GM18517 (cell line): ENCODE measurements at regions not wholly inside any gene's neighbourhood (a gene's known extent, or its start where the extent isn't known, plus 50 kb on each side); places are given as distances from the start of the nearest gene placed in this dataset.
"Not testable (repeated sequence)": the region's sequence is repeated elsewhere in the genome, so short reads cannot be mapped to it uniquely, and the experiment has no call there.

ENCODE experiments used
- ATAC-seq: cut with Tn5 transposase; IDR thresholded peaks from one replicate; pipeline ENCODE4 v1.9.1; 2021; ENCODE audit warnings: mild to moderate bottlenecking, moderate library complexity; ENCODE audit not compliant: unreplicated experiment

DNA sequence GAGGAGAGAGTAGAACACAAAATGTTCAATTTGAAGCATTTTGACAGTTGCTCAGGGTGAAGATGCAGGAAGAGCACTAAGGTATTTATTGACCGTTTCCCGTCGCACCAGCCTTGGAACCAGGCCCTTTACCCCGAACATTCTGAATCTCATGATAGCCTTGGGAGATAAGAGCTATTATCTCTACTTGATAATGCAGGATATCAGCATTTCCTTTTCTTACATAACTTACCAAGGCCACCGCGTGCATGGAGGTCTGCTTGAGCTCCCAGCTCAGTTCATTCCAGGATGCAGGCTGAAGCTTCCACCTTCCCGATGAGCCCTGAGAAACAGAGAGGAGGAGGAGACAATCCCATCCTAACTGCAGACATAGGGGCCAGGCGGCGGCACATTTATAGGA, 324.2 kb upstream of the COBL start:
- ATAC-seq: no peak

DNA sequence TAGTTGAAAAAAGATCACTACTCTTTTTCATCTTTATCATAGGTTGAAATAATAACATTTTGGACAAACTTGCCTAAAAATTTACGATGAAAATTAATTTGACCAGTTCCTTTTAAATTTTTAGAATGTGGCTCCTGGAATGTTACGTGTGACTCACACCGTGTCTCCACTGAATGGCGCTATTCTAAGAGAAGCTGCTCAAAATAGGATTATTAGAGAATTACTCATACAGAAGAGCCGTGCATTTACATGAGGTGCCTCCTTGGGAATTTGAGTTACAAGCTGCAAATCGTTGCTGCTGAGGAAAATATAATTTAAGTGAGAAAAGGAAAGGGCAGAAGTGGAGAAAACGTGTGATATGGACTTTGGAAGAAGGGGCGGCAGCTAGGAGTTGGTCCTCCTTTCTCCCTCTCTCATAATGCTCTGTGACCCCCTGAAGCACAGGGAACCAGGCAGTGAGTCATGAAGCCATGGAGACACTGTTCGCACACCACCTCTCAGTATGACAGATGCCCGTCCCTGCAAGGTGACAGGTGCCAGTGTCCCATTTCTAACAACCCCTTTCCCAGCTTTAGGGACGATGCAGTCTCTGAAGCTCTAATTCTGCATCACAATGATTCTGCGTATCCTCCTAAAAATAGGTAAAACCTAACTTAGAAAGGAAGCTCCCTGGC, 323.2 kb upstream of the COBL start:
- ATAC-seq: no peak

GRCh38 chr7:51636503-51636902, 319.9 kb upstream of the COBL start:
- no peak for ATAC-seq

DNA sequence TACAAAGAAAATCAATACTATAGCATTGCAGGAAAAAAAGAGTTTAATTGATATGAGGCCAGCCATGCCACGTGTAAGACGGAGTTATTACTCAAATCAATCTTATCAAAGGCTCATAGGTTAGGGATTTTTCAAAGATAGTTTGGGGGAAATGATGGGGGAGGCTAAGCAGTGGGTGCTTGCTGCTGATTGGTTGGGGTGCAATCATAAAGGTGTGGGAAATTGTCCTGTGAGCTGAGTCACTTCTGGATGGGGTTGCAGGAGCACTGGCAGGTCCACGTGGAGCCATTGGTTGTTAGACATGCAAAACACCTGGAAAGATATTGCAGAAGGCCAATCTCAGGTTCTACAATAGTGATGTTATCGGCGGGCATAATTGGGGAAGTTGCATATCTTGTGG, 319.2 kb upstream of the COBL start:
- no peak for ATAC-seq

DNA sequence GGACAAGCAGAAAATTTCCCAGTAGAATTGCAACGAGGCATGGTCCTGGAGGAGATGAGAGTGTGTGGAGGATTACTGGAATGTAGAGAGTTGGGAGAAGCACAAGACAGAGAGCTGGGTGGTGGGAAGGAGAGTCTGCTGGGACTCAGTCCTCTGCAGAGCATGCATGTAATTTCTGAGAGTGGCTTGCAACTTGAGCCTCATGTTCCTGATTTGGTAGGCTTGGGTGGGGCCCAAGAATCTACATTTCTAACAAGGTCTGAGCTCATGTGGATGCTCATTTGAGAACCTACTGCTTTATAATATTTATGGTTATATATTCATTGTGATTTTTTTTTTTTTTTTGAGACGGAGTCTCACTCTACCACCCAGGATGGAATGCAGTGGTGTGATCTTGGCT, 317.9 kb upstream of the COBL start:
- no peak for ATAC-seq

- ATAC-seq: no peak
Measured at GRCh38 chr7:51634025-51634424, 317.4 kb upstream of the COBL start.

DNA sequence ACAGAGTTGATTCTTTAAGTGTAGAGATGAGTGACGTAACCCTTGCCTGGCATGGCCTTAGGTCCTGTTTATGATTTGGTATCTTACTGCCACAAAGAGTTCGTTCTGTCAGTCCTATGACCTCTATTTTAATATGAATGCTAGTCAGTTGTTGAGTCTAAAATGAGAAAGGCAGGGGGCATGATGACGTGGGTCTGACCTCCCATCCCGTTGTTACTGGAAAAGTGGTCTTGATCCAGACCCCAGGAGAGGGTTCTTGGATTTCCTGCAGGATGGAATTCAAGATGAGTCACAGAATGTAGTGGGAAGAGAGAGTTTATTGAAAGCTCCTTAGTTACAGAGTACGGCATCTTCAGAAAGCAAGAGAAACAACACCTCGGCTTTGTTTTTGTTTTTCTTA, 317.0 kb upstream of the COBL start:
- no peak for ATAC-seq

DNA sequence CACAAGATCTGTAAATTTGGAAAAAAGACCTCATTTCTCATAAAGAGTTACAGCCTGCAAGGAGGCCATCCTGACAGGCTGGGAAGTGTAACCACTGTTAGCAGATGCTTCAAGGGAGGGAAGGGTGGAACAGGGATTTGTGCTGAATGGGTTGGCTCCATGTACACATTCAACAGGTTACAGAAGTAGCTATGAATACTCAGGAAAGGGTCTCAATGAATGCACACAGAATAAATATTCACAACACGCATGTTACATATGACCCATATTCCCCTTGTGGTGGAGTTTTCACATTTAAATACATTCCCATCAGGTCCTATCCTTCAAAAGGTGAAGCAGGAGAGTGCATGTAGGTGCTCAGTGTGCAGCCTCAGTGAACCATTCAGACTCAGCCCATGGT, 316.4 kb upstream of the COBL start:
- no peak for ATAC-seq

GRCh38 chr7:51630933-51631332, 314.3 kb upstream of the COBL start:
- ATAC-seq: no peak

GRCh38 chr7:51629206-51629605, 312.6 kb upstream of the COBL start:
- ATAC-seq: no peak

- no peak for ATAC-seq
Measured at GRCh38 chr7:51621956-51622355, 305.3 kb upstream of the COBL start.

GRCh38 chr7:51620706-51621105, 304.1 kb upstream of the COBL start:
- no peak for ATAC-seq

- no peak for ATAC-seq
Measured at GRCh38 chr7:51619880-51620279, 303.3 kb upstream of the COBL start.

- no peak for ATAC-seq
Measured at GRCh38 chr7:51617686-51618085, 301.1 kb upstream of the COBL start.

DNA sequence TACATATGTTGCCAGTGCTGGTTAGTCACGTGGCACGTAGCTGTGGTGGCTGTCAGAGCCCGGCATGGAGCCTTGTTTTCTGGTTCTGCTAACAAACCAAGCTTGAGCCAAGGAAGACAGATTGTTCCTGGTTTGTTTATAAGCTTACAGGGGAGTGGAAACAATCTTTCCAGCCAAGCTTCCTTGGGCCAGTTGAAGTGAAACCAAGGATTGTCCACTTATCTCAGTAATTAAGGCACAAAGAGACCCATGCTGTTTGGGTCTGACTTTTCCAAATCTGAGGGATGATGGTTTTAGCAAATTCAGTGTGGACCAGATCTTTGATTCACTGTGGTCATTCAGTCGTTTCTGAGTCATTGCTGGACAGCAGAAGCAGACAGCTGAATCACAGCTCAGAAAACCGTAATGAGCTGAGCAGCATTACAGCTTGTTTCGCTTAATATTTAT, 297.3 kb upstream of the COBL start:
- ATAC-seq: no peak

- no peak for ATAC-seq
Measured at GRCh38 chr7:51611937-51612336, 295.3 kb upstream of the COBL start.

- no peak for ATAC-seq
Measured at GRCh38 chr7:51607447-51607846, 290.8 kb upstream of the COBL start.

DNA sequence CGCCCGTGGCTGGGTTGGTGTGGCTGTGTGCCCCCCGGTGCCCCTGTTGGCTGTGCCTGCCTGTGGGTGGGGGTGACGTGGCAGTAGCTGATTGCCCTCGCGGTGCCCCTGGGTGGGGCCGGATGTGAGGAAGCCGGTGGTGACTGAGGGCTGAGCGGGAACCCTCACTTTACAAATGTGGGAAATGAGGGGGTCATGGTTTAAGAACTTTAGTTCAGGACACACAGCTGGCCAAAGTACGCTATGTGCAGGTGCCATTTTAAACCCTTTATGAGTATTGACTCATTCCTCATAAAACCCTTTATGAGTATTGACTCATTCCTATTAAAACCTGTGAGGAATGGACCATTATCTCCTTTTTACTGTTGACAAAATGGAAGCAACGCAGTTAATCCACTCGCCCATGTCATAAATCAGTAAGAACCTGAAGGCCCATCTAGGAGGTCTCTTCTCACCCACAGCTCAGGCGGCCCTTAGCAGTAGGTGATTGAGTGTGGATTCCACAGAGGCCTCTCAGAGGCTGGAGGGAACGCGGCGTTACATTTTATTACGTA, 290.1 kb upstream of the COBL start:
- no peak for ATAC-seq

DNA sequence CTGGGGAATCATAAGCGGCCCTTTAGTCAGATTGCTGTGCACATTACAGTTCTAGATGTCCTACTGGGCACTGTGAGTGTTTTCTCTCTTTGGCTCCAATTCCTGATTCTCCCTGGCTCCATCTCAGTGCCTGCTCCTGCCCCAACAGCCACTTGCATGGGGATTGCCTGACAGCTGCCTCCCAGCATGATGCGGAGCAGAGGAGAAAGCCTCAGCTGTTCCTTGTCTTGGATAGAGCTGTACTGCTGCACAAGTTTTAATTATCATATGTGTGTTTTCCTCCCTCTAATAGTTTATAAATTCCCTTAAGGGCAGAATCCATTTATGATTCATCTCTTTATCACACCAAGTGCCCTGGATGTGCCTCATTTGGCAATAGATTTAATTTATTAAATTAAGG, 285.8 kb upstream of the COBL start:
- no peak for ATAC-seq

DNA sequence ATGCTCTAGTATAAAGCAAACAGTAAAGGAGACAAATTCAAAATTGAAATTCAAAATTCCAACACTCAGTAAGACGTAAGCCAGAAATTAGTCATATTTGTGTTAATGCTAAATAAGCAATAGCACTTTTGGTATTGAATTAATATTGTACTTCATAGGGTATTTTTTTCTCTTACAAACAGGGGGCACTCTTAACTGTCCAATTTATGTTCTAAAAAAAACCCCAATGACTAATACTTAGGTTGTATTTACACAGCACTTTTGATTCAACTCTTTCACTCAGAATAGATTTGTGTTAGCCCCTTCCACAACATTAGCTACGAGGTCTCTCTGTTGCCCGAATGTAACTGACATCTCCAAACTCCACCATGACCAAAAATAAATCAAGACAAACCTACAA, 284.9 kb upstream of the COBL start:
- no peak for ATAC-seq

GRCh38 chr7:51599935-51600334, 283.3 kb upstream of the COBL start:
- ATAC-seq: not testable (repeated sequence)

- ATAC-seq: no peak
Measured at GRCh38 chr7:51593628-51594027, 277.0 kb upstream of the COBL start.
